Ishikawa (cell line): ENCODE measurements at regions not wholly inside any gene's neighbourhood (a gene's known extent, or its start where the extent isn't known, plus 50 kb on each side); places are given as distances from the start of the nearest gene placed in this dataset.

Source experiments
- CREB1 ChIP-seq: IDR thresholded peaks from 2 replicates; pipeline ENCODE4 v1.6.1; 2012; ENCODE audit warnings: low read depth
- EP300 ChIP-seq: IDR thresholded peaks from 2 replicates; pipeline ENCODE4 v1.6.1; 2012; ENCODE audit warnings: borderline replicate concordance
- FOXM1 ChIP-seq: IDR thresholded peaks from 2 replicates; pipeline ENCODE4 v1.6.1; 2012; ENCODE audit warnings: low read depth, borderline replicate concordance
- RAD21 ChIP-seq: IDR thresholded peaks from 2 replicates; pipeline ENCODE4 v1.6.1; 2012; ENCODE audit warnings: low read depth
- TAF1 ChIP-seq: IDR thresholded peaks from 2 replicates; pipeline ENCODE4 v1.6.1; 2012; ENCODE audit warnings: low read depth, mild to moderate bottlenecking
- TEAD4 ChIP-seq: IDR thresholded peaks from 2 replicates; pipeline ENCODE4 v1.6.1; 2012
- ZBTB7A ChIP-seq: IDR thresholded peaks from 2 replicates; pipeline ENCODE4 v1.6.1; 2012; ENCODE audit warnings: low read depth
- TF ChIP-seq, protein P1 (sequence below): IDR thresholded peaks from 2 replicates; pipeline ENCODE4 v1.6.1; 2012; ENCODE audit warnings: low read depth, mild to moderate bottlenecking
- TF ChIP-seq, protein P2 (sequence below): IDR thresholded peaks from 2 replicates; pipeline ENCODE4 v1.6.1; 2012
- TF ChIP-seq, protein P3 (sequence below): IDR thresholded peaks from 2 replicates; pipeline ENCODE4 v1.6.1; 2012

DNA sequence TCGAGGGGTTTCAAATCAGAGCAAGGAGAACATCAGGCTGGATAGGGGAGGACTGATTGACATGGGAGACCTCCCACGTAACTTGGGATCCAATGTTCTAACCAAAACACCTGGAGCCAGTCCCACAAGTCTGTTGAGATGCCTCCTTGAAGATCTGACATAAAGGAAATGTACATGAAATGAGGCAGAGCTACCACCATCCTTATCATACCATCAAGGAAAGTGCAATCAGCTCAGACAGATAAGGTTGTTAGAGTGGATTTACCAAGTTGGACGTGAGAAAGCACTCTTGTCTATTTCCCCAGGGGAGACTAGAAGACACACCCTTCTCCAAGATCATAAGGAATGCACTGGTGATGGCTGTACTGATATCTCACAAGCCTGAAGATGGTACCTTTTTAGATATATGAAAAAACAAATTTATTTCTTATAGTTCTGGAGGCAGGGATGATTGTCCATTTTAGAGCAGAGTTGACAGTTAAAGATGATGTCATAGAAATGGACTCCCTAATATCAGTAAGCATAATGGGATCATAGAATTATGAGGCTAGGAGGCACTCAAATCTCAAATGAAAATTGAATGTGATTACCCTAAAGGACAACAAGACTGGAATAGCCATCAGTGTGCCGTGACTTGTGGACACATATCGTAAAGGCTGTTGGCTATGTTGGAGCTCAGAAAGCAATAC, 129.1 kb upstream of the RAB4A start:
- TF ChIP-seq FOXM1 (no peak), EP300 (no peak), TAF1 (no peak), ZBTB7A (no peak), TEAD4 (no peak), CREB1 (no peak), RAD21 (no peak)
- TF ChIP-seq, protein P1, sequence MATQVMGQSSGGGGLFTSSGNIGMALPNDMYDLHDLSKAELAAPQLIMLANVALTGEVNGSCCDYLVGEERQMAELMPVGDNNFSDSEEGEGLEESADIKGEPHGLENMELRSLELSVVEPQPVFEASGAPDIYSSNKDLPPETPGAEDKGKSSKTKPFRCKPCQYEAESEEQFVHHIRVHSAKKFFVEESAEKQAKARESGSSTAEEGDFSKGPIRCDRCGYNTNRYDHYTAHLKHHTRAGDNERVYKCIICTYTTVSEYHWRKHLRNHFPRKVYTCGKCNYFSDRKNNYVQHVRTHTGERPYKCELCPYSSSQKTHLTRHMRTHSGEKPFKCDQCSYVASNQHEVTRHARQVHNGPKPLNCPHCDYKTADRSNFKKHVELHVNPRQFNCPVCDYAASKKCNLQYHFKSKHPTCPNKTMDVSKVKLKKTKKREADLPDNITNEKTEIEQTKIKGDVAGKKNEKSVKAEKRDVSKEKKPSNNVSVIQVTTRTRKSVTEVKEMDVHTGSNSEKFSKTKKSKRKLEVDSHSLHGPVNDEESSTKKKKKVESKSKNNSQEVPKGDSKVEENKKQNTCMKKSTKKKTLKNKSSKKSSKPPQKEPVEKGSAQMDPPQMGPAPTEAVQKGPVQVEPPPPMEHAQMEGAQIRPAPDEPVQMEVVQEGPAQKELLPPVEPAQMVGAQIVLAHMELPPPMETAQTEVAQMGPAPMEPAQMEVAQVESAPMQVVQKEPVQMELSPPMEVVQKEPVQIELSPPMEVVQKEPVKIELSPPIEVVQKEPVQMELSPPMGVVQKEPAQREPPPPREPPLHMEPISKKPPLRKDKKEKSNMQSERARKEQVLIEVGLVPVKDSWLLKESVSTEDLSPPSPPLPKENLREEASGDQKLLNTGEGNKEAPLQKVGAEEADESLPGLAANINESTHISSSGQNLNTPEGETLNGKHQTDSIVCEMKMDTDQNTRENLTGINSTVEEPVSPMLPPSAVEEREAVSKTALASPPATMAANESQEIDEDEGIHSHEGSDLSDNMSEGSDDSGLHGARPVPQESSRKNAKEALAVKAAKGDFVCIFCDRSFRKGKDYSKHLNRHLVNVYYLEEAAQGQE, result no peak
- TF ChIP-seq, protein P2, sequence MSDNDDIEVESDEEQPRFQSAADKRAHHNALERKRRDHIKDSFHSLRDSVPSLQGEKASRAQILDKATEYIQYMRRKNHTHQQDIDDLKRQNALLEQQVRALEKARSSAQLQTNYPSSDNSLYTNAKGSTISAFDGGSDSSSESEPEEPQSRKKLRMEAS, result no peak
- TF ChIP-seq, protein P3, sequence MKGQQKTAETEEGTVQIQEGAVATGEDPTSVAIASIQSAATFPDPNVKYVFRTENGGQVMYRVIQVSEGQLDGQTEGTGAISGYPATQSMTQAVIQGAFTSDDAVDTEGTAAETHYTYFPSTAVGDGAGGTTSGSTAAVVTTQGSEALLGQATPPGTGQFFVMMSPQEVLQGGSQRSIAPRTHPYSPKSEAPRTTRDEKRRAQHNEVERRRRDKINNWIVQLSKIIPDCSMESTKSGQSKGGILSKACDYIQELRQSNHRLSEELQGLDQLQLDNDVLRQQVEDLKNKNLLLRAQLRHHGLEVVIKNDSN, result no peak
